Gastrocnemius medialis (tissue), 4 donors: ENCODE measurements at regions not wholly inside any gene's neighbourhood (a gene's known extent, or its start where the extent isn't known, plus 50 kb on each side); places are given as distances from the start of the nearest gene placed in this dataset.

ENCODE experiments used
- CTCF ChIP-seq, 5 experiments: fragments of 450-650 bp in 3 of 5; fragments of 200-600 bp in 2 of 5; sonication (generic) in 2 of 5; IDR thresholded peaks in 4 of 5; conservative IDR thresholded peaks in 1 of 5; 1 replicate in 4 of 5; 2 replicates in 1 of 5; pipeline ENCODE4 v1.5.1; 2016 to 2019; ENCODE audit warnings: antibody characterized with exemption in 5 of 5, mild to moderate bottlenecking in 3 of 5, moderate library complexity in 3 of 5
- POLR2A ChIP-seq, 2 donors: fragments of 450-650 bp; IDR thresholded peaks; one replicate each; pipeline ENCODE4 v1.6.1; 2017; ENCODE audit warnings: antibody characterized with exemption in 2 of 2, mild to moderate bottlenecking in 2 of 2, moderate library complexity in 2 of 2

GRCh38 chr2:37849911-37850310, 75.2 kb upstream of the RMDN2 start:
- TF ChIP-seq POLR2A (IDR thresholded peaks at IDR 0.05) (no peak), CTCF (IDR thresholded peaks at IDR 0.05 in 4 of 5, conservative IDR thresholded peaks at IDR 0.05 in 1 of 5) (no peak)
